HUDEP-2 (cell line): ENCODE measurements at regions not wholly inside any gene's neighbourhood (a gene's known extent, or its start where the extent isn't known, plus 50 kb on each side); places are given as distances from the start of the nearest gene placed in this dataset.

Experiments used
- DNase-seq, 76 experiments: peaks; one replicate each; lab custom pipeline; 2025; ENCODE audit not compliant: unreplicated experiment in 76 of 76; lab: John Stamatoyannopoulos, UW

DNA sequence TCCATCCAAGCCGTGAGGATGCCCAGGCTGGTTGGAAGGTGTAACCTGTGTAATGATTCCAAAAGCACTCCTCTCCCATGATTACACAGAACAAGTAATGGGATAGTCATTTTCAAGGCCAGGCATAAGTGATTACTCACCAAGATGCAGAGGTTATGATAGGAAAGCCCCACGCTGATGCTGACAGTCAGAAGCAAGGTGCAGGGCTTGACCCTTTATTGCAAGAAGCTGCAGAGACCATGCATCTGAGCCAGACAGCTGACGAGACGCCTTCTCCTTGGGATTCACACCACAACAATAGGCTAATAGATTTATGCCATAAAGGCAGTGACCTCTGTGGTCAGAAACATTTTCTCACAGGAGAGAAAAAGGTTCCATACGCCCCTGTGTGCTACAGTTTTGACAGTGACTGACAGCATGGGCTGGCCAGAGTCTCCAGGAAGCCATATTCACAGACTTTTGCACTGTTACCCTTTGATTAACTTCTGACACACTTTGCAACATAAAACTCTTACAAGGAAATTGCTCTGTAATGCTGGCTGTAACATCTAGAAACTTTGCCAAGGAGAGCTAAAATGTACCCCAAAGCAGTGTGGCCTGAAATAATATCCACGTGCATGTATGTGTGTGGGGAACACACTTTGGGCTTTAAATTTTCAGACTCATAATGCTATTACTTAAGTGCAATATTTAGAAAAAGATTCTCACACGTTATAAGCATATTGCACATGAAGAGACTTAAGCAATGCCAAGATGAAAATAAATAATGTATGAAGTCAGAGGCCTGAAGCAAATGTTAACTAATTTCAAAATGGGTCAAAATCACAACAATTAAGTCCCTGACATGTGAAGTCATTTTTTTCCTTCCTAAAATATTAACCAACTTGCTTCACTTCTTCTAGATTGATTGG is 1079.0 kb upstream of the TENM4 start:
- DNase-seq, result no peak

DNA sequence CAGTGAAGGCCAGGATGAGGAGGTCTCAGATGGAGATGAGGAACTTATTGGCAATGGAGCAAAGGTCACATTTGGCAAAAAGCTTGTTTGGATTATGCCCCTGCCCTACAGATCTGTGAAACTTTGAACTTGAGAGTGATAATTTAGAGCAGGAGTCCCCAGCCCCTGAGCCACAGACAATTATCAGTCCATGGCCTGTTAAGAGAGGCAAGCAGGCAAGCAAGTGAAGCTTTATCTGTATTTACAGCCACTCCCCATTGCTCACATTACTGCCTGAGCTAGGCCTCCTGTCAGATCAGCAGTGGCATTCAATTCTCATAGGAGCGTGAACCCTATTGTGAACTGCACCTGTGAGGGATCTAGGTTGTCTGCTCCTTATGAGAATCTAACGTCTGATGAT is 1076.9 kb upstream of the TENM4 start:
- no peak for DNase-seq

DNA sequence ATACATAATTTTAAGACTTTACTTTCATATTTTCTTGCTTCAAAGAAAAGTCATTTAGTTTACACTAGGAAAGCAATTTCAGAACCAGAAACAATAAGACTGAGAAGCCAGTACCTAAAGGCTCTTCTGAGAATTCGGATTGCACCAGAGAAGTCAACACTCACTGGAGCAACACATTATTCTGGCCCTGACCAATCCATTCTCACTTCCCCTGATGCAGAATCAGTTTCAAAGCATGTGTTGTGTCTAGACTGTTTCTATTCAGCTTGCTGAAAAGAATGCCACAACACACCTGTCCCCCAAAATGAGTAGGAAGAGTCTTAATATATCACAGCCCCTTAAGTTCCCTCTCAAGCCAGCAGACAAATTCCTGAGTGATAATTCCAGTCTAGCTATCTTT is 1074.3 kb upstream of the TENM4 start:
- no peak for DNase-seq

DNA sequence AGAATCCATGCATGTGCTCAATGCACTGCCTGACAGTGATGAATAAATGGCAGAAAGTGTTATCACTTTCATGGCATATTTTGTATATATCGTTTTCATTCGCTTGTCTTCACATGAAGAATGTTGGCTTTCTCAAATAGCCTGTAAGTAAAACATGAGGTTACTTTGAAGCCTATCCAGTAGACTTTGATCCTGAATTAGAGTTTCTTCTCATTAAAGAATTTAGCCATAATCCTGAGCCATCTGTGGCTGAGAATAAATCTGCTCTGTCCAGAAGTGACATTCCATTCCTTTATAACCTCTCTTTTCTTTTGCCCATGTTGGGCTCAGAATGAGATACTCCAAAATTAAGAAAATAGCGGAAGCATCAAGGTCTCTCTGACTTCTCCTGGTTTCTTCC is 1071.7 kb upstream of the TENM4 start:
- no peak for DNase-seq

DNA sequence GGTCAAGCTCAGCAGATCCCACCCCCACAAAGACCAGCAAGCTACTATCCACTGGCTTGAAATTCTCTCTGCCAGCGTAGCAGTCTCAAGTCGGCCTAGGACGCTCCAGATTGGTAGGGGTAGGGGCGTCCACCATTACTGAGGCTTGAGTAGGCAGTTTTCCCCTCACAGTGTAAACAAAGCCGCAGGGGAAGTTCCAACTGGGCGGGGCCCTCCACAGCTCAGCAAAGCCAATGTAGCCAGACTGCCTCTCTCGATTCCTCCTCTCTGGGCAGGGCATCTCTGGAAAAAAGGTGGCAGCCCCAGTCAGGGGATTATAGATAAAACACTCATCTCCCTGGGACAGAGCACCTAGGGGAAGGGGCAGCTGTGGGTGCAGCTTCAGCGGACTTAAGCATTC is 1064.9 kb upstream of the TENM4 start:
- no peak for DNase-seq

DNA sequence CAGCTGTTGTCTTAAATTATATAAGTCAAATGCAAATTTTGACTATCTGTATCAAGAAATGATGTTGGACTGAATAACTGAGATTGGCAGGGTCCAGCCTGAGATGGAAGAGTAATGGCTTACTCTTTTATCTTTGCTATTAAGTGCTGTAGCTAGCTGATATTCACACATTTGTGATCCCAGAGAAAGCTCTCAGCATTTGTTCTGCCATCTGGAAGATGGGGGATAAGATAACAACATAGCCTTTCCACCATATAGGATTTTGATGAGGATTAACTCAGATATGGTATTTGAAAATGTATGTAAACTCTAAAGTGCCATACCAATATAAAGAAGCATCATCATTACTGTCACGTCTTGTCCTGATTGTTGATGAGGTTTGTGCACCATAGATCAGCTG is 1063.2 kb upstream of the TENM4 start:
- no peak for DNase-seq

DNA sequence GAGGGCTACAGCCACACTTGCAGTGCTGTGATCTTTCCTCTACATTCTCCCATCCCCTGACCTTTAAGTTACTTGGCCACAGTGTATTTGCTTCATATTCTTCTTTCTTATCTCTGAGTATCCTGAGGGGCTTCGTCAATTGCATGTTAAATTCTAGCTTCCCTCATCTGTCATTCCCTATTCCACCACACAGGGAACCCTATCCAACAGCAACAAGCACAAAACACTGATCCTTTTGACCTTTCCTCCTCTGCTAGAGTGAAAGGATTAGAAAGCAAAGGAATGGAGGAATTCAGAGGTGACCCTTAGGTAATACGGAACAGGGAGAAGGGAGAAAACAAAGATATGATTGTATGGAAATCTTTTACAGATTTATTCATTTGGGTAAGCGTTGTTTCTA is 1061.7 kb upstream of the TENM4 start:
- no peak for DNase-seq

DNA sequence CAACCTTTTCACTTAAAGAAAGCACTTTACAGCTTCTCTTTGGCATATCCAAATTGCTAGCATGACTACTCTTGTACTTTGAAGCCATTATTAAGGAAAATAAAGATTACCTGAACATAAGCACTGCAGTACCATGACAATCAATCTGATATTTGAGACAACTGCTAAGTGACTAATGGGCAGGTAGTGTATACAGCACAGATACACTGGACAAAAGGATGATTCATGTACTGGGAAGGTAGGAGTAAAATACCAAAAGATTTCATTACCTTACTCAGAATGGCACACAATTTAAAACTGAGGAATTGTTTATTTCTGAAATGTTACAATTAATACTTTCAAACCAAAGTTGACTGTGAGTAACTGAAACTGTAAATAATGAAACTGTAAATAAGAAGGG is 1054.3 kb upstream of the TENM4 start:
- no peak for DNase-seq

DNA sequence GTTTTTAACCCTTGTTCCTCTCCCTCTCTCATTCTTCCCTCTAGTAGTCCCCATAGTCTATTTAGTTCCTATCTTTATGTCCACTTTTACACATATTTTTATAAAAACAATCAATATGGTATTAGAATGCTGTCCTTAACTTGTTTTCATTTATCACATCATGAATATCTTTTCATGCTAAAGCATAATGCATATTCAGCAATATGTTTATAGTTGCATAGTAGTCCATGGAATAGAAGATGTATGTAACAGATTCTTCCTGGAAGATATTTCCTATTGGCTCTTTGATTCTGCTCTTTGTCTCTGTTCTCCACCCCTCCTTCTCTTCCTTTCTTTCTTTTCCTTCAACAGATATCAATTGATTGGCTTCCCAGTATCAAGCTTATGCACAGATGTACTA is 1047.1 kb upstream of the TENM4 start:
- no peak for DNase-seq

DNA sequence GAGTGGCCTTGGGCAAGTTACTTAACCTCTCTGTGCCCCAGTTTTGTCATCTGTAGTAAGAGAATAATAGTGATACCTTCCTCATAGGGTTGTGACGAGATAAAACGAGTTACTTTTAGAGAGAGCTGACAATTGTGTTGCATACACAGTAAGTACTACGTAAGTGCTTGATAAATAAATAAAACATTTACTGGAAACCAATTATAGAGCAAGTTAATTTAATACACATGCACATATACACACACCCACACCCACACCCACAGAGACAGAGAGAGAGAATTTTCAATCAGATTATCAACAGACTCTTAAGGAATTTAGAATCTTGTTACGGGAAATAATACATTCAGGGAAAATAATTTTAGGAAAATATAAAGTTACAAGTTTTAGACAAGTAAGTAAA is 1045.8 kb upstream of the TENM4 start:
- DNase-seq, result no peak

DNA sequence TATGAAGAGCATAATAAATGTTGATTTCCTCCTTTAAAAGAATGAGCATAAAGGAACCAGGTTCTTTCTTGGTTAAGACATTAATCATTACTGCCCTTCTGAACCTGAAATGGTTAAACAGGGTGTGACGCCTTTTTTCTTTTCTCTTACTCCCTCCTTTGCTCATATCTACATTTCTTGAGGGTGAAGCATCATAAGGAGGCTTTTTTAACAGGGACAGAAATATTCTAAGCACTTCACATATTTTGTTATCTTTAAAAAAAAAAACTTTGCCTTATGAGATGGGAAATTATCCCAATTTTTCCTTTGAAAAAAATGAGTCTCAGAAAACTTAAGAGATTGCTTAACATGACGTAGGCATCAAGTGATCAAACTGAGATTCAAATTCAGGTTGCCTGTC is 1036.3 kb upstream of the TENM4 start:
- DNase-seq, result no peak

DNA sequence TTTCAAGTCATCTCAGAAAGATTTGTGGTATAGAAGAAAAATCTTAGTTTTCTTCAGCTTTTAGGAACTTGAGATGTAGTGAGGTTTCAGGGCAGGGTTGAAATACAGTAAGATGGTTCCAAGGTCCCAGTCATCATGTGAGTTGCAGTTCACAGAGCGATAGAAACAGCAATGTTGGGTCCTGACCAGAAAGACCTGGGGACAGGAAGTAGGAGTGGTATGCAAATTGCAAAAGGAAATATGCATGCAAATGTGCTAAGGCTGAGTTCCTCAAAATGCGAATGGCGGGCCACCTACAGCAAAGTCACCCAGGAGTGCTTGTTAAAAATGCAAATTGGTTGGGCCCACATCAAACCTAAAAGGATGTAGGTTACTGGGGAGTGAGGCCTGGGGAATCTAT is 1032.7 kb upstream of the TENM4 start:
- no peak for DNase-seq

DNA sequence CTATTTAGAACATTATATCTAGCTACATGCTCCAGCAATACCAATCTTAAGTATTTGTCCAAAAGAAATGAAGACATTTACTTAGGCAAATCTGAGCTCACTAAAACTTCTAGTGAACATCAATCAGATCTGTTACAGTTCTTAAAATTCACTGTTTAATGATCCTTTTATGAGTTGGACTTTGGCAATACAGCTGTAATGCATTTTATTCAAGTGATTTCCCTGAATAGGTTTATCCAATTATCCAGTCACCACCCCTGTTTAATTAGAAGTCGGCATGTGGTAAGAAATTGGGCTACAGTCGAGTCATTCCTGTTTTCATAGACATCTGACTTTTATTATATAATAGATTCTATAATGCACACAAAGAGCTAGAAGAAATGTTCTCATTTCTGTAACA is 1029.0 kb upstream of the TENM4 start:
- DNase-seq, result no peak

DNA sequence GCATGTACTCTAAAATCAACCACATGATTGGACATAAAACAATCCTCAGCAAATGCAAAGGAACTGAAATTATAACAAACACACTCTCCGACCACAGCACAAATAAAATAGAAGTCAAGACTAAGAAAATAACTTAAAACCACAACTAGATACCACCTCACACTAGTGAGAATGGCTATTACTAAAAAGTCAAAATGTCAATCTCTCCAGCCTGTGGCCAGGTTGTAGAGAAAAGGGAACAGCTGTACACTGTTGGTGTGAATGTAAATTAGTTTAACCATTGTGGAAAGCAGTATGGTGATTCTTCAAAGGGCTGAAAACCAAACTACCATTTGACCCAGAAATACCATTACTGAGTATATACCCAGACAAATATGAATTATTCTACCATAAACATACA is 1025.7 kb upstream of the TENM4 start:
- DNase-seq, result no peak

DNA sequence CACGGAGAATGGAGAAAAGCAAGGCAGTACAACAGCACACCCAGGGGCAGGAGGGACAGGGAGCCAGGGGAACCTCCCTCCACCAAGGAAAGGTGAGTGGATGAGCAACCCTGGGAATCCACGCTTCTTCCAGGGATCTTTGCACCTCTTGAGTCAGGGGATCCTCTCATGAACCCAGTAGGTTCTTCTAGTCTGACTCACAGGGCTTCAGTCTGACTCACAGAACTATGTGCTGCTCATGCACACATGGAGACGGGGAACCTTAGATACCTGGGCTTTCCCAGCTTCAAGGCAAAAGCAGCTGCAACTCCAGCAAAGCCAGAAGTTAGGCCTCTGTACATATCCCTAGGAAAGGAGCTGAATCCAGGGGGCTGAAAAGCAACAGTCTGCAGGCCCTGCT is 1021.4 kb upstream of the TENM4 start:
- DNase-seq, result no peak

DNA sequence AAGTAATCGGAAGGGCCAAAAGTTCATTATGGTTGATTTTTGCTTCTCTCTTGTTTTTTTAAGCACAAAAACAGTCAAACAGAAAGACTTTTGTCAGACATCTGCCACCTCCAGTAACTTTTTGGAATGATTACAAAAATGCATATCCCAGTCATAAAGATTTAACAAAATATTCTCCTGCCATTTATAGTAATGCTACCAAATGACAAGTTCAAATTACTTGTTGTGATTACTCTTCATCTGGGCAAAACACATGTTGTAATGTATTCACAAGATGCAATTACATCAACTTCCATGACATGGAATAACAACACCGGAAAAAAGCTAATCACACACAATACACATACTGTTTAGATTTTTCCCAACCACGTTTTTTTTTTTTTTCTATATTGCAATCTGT is 1017.5 kb upstream of the TENM4 start:
- DNase-seq, result no peak

DNA sequence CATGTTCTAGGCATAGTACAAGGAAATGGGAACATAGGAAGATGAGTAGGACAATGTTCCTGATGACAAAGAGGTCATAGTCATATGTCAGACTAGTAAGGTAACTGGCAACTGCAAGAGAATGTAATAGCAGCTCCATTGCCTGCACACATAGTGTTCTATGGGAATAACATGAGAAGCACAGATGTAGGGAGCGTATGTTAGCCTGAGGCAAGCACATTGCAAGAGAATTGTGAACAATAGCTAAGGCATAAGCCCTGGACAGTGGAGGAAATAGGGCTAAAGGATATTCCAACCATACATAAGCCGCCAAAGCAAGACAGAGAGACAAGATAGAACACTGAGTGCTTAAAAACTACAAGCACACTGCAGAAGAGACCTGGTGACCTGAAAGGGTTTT is 1017.0 kb upstream of the TENM4 start:
- DNase-seq, result no peak

DNA sequence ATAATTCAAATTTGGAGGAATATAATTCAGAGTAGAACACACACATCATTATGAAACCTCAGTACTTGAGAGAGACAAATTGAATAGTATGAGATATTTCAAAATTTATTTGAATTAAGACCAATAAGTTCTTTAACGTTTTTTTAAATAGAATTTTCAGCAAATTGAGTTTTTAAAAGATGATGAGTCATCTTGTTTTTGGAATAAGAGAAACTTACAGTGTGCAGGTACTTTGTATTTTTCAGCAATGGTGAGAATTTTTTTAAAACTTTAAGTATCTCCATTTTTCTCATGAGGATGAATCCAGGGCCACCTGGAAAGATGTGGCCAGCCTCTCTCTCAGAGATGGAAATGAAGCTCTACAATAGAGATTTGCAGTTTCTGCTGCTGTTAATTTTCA is 1015.0 kb upstream of the TENM4 start:
- no peak for DNase-seq

DNA sequence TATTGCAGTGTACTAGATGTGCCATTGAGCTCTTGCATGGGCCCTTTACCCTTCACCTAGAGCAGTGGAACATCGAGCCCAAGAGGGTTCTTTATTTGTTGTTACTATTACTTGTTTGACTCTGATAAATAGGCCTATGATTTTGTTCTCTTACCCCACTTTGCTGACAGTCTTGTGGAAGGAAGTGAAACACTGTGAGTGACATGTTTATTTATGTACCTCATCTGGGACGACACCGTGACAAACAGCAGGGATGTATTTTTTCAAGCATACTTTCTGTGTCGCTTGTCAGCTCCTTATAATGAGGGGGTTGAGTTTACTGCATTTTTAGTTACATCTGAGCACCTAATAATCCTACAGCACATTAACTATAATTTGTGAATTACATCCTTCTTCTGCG is 1010.3 kb upstream of the TENM4 start:
- no peak for DNase-seq

DNA sequence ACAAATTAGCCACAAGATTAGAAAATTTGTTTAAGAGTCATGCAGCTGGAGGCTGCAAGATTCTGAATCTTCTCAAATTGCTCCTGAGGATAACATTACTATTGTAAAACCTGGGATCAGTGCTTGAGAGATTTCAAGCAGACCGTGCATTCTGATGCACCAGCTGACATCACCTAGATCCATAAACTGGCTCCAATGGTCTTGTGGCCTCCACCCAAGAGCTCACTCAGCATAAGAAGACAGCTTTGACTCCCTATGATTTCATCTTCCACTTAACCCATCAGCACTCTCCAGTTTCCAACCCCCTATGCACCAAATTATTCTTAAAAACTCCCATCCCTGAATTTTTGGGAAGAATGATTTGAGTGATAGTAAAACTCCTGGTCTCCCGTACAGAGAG is 1007.9 kb upstream of the TENM4 start:
- DNase-seq, result no peak

DNA sequence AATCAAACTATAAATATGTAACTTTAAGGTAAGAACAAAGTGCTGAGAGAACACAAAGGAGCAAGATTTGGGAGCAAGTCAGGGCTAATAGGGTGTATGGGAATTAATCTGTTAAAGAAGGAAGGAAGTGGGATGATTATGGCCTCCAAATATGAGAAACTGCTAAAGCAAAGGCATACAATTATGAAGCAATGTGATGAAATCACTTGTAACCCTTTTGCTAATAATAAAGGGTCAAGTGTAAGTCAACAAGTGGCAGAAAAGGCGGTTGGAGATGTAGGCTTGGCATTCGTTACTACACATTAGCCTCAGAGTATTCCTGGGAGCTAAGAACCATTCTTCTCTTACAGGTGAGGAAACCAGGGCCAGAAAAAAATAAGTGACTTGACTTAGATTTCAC is 1002.3 kb upstream of the TENM4 start:
- DNase-seq, result no peak

DNA sequence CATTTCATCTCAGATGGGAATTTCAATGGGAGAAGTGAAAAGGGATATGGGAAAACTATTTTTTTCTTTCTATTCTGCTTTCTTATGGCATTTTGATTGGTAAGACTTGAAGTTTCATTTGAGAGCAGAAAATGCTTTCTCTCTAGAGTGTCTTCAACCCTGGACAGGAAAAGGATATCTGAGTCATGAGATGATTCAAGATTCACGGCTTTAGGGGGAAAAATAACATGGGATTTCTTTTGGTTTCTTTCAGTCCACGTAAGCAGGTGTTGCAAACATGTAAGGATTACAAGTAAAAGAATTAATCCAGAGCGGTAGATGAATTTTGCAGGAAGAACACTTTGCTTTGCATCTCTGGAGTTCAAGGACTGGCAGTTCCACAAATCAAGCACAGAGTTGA is 1001.0 kb upstream of the TENM4 start:
- no peak for DNase-seq

DNA sequence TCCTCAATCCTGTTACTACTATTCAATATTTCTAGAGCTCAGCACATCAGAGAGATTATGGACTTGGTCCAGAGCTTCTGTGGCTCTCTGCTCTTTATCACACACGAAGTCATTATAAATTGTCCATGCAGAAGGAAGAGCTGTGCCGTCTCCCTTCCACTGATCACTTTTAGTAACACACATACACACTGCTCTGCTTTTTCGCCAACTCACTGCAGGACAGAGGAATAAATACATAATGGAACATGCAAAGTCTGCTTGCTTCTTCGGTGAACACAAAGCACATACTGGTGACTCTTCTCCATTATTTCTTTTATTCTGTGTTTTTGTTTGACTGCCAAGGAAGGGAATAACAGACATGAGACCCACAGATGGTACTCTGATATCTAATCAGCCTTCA is 1000.0 kb upstream of the TENM4 start:
- DNase-seq, result no peak
